ENCODE measurements at regions not wholly inside any gene's neighbourhood (a gene's known extent, or its start where the extent isn't known, plus 50 kb on each side); places are given as distances from the start of the nearest gene placed in this dataset.

GRCh38 chr19:5232798-5233505, 107.7 kb downstream of the PTPRS start:
- Histone ChIP-seq H3K36me3 (replicated peaks in 1 of 2; ENCODE audit: control insufficient read depth in 1 of 2, insufficient read depth in 2 of 2, low read length in 1 of 2) (peaks cover 16 to 19% of the 10 kb centered on the region in 2 experiments), H3K9me3 (no peaks in the 10 kb centered on the region), H3K4me1 (ENCODE audit: control insufficient read depth in 1 of 2, insufficient read depth in 2 of 2, low read depth in 1 of 2, low read length in 1 of 2) (no peaks in the 10 kb centered on the region), H4K20me1 (ENCODE audit: insufficient read depth) (peaks cover 15% of the 10 kb centered on the region), H3F3A (replicated peaks; ENCODE audit: insufficient read depth) (peaks cover 8% of the 10 kb centered on the region), H3K27me3 (ENCODE audit: insufficient read depth) (no peaks in the 10 kb centered on the region), H3K4me3 (ENCODE audit: low read depth in 2 of 2, low read length in 1 of 2) (no peak overlapping the region), H3K9ac (no peak overlapping the region), H3K79me2 (ENCODE audit: insufficient read depth) (no peaks in the 10 kb centered on the region), H3K4me2 (no peak overlapping the region), H2AFZ (ENCODE audit: low read depth) (no peak overlapping the region), H3K27ac (ENCODE audit: low read depth in 2 of 2, low read length in 1 of 2) (no peak overlapping the region), H3K9me2 (no peaks in the 10 kb centered on the region)
- TF ChIP-seq NFIC (IDR thresholded peaks at IDR 0.05; ENCODE audit: borderline replicate concordance), result peak; percentile 47; the same call in 1 of the 2 replicates
- TF ChIP-seq CHD2 (IDR thresholded peaks at IDR 0.05; ENCODE audit: low read length, partially characterized antibody), result no peak
- no peak for TF ChIP-seq SIN3A (IDR thresholded peaks at IDR 0.05; ENCODE audit: borderline replicate concordance, low read depth, low read length)
- 94% methylated on average over 12 of the region's 12 CpGs for WGBS (ENCODE audit: low lambda C conversion rate)
- CTCF ChIA-PET, result interaction anchor here (0.7 to 1.5 kb wide), 4 partner anchors 16 to 187 kb away, joined by 3 to 8 read pairs (median 4); no protein-coding TSS in a partner anchor
- no peak for DNase-seq
- POLR2A ChIA-PET, result no interaction called here

- no peak overlapping the region for H3K4me3 ChIP-seq (ENCODE audit: low read depth in 2 of 2, low read length in 1 of 2)
- peaks cover 8% of the 10 kb centered on the region for H3F3A ChIP-seq (replicated peaks; ENCODE audit: insufficient read depth)
- no peaks in the 10 kb centered on the region for H3K79me2 ChIP-seq (ENCODE audit: insufficient read depth)
- H3K27me3 ChIP-seq (ENCODE audit: insufficient read depth), result no peaks in the 10 kb centered on the region
- H3K4me1 ChIP-seq (ENCODE audit: control insufficient read depth in 1 of 2, insufficient read depth in 2 of 2, low read depth in 1 of 2, low read length in 1 of 2), result no peaks in the 10 kb centered on the region
- H4K20me1 ChIP-seq (ENCODE audit: insufficient read depth), result peaks cover 15% of the 10 kb centered on the region
- no peaks in the 10 kb centered on the region for H3K9me3 ChIP-seq
- CTCF ChIA-PET, result interaction anchor here (0.6 to 1.5 kb wide), 6 partner anchors 15 to 193 kb away, joined by 3 to 8 read pairs (median 3); no protein-coding TSS in a partner anchor
- no peak overlapping the region for H3K27ac ChIP-seq (ENCODE audit: low read depth in 2 of 2, low read length in 1 of 2)
- no peaks in the 10 kb centered on the region for H3K9me2 ChIP-seq
- no peak for DNase-seq
- 71% methylated on average over 5 of the region's 5 CpGs for WGBS (ENCODE audit: low lambda C conversion rate)
- no peak overlapping the region for H3K4me2 ChIP-seq
- POLR2A ChIA-PET, result no interaction called here
- no peak overlapping the region for H2AFZ ChIP-seq (ENCODE audit: low read depth)
- no peak overlapping the region for H3K9ac ChIP-seq
- peaks cover 16 to 19% of the 10 kb centered on the region in 2 experiments for H3K36me3 ChIP-seq (replicated peaks in 1 of 2; ENCODE audit: control insufficient read depth in 1 of 2, insufficient read depth in 2 of 2, low read length in 1 of 2)
- no peak for TF ChIP-seq RCOR1 (IDR thresholded peaks at IDR 0.05; ENCODE audit: low read length)
- TF ChIP-seq NFIC (IDR thresholded peaks at IDR 0.05; ENCODE audit: borderline replicate concordance), result peak; percentile 58; the same call in 1 of the 2 replicates
Observed at GRCh38 chr19:5231857-5232678, 108.5 kb downstream of the PTPRS start.

GRCh38 chr19:5230730-5231555, 109.7 kb downstream of the PTPRS start:
- CTCF ChIA-PET, result interaction anchor here (1.3 kb wide), 1 partner anchor 192 kb away, joined by 3 read pairs; no protein-coding TSS in a partner anchor
- Histone ChIP-seq H4K20me1 (ENCODE audit: insufficient read depth) (peaks cover 15% of the 10 kb centered on the region), H3K4me3 (ENCODE audit: low read depth in 2 of 2, low read length in 1 of 2) (no peak overlapping the region), H3K4me2 (no peak overlapping the region), H3K79me2 (ENCODE audit: insufficient read depth) (no peaks in the 10 kb centered on the region), H3K27ac (ENCODE audit: low read depth in 2 of 2, low read length in 1 of 2) (no peak overlapping the region), H3K36me3 (replicated peaks in 1 of 2; ENCODE audit: control insufficient read depth in 1 of 2, insufficient read depth in 2 of 2, low read length in 1 of 2) (peaks cover 14 to 16% of the 10 kb centered on the region in 2 experiments), H3K9me2 (no peaks in the 10 kb centered on the region), H2AFZ (ENCODE audit: low read depth) (no peak overlapping the region), H3K4me1 (ENCODE audit: control insufficient read depth in 1 of 2, insufficient read depth in 2 of 2, low read depth in 1 of 2, low read length in 1 of 2) (no peaks in the 10 kb centered on the region), H3F3A (replicated peaks; ENCODE audit: insufficient read depth) (peaks cover 8% of the 10 kb centered on the region), H3K9ac (no peak overlapping the region), H3K27me3 (ENCODE audit: insufficient read depth) (no peaks in the 10 kb centered on the region), H3K9me3 (no peaks in the 10 kb centered on the region)
- POLR2A ChIA-PET, result no interaction called here
- WGBS (ENCODE audit: low lambda C conversion rate), result 91% methylated on average over 20 of the region's 41 CpGs
- DNase-seq, result no peak
- TF ChIP-seq FOXM1 (IDR thresholded peaks at IDR 0.05; ENCODE audit: low read depth), result no peak
- no peak for TF ChIP-seq TCF12 (IDR thresholded peaks at IDR 0.05)
- TF ChIP-seq SMC3 (IDR thresholded peaks at IDR 0.05; ENCODE audit: low read depth, low read length), result no peak
- TF ChIP-seq, protein P1, sequence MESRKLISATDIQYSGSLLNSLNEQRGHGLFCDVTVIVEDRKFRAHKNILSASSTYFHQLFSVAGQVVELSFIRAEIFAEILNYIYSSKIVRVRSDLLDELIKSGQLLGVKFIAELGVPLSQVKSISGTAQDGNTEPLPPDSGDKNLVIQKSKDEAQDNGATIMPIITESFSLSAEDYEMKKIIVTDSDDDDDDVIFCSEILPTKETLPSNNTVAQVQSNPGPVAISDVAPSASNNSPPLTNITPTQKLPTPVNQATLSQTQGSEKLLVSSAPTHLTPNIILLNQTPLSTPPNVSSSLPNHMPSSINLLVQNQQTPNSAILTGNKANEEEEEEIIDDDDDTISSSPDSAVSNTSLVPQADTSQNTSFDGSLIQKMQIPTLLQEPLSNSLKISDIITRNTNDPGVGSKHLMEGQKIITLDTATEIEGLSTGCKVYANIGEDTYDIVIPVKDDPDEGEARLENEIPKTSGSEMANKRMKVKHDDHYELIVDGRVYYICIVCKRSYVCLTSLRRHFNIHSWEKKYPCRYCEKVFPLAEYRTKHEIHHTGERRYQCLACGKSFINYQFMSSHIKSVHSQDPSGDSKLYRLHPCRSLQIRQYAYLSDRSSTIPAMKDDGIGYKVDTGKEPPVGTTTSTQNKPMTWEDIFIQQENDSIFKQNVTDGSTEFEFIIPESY (IDR thresholded peaks at IDR 0.05; ENCODE audit: borderline replicate concordance, low read depth), result no peak
- no peak for TF ChIP-seq POLR2AphosphoS5 (IDR thresholded peaks at IDR 0.05; ENCODE audit: low read depth, low read length)
- no peak for TF ChIP-seq GATA2 (CRISPR knock-in tag; IDR thresholded peaks at IDR 0.05)
- TF ChIP-seq GABPA (IDR thresholded peaks at IDR 0.05; ENCODE audit: low read depth), result no peak
- TF ChIP-seq, protein P2, sequence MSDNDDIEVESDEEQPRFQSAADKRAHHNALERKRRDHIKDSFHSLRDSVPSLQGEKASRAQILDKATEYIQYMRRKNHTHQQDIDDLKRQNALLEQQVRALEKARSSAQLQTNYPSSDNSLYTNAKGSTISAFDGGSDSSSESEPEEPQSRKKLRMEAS (IDR thresholded peaks at IDR 0.05; ENCODE audit: low read depth), result no peak

All from SK-N-SH (cell line).